A549 (cell line): ENCODE measurements at regions not wholly inside any gene's neighbourhood (a gene's known extent, or its start where the extent isn't known, plus 50 kb on each side); places are given as distances from the start of the nearest gene placed in this dataset.

Source experiments
- ATAC-seq, 2 experiments: fragments of 200-7000 bp in 1 of 2; fragments of >200 bp in 1 of 2; cut with Nextera tagmentation in 1 of 2; cut with Tn5 transposase in 1 of 2; 3 replicates each; pipeline versions ENCODE4 v1.8.0 to v1.9.1; 2018 to 2020; ENCODE audit warnings: mild to moderate bottlenecking in 1 of 2, moderate library complexity in 1 of 2
- CTCF ChIA-PET: fragments of 300-600 bp; sonication (Branson Sonifier 250); formaldehyde crosslinking; extraction: SDS; loops from one replicate; lab custom pipeline; 2021; ENCODE audit warnings: antibody characterized with exemption, inconsistent platforms; lab: Yijun Ruan, JAX
- POLR2A ChIA-PET: fragments of 350-600 bp; formaldehyde crosslinking; extraction: SDS; loops from one replicate; lab custom pipeline; 2021; ENCODE audit warnings: antibody characterized with exemption, inconsistent platforms; lab: Yijun Ruan, JAX
- DNase-seq, 2 experiments: peaks; one replicate each; pipeline versions ENCODE4 v3.0.0 to v3.0.0-alpha.2; 2011 to 2016; ENCODE audit warnings: low read depth in 1 of 2, low spot score in 1 of 2
- FAIRE-seq: peaks from 2 replicates; lab custom pipeline; 2011; peaks lifted over from hg19 to GRCh38; lab: Jason Lieb, UNC
- H3K27ac ChIP-seq, 2 experiments: fragments of >200 bp; sonication (Bioruptor Twin); formaldehyde crosslinking; 3 replicates each; pipeline ENCODE4 v1.5.1; 2016 to 2017
- H3K4me1 ChIP-seq: fragments of >200 bp; sonication (Bioruptor Twin); formaldehyde crosslinking; 3 replicates; pipeline ENCODE4 v1.6.1; 2016
- H3K4me2 ChIP-seq: fragments of >200 bp; sonication (Bioruptor Twin); formaldehyde crosslinking; 3 replicates; pipeline ENCODE4 v1.6.1; 2016
- H3K4me3 ChIP-seq: fragments of >200 bp; sonication (Bioruptor Twin); formaldehyde crosslinking; 3 replicates; pipeline ENCODE4 v1.5.1; 2016
- H3K9me3 ChIP-seq: fragments of >200 bp; sonication (Bioruptor Twin); formaldehyde crosslinking; 3 replicates; pipeline ENCODE4 v1.6.1; 2016
- BHLHE40 ChIP-seq: IDR thresholded peaks from 2 replicates; pipeline ENCODE4 v1.6.1; 2012; ENCODE audit warnings: low read depth, low read length, inconsistent platforms
- CHD4 ChIP-seq: fragments of 200-600 bp; sonication (generic); IDR thresholded peaks from 2 replicates; pipeline ENCODE4 v1.6.1; 2016; ENCODE audit warnings: antibody characterized with exemption, mild to moderate bottlenecking, borderline replicate concordance
- ESRRA ChIP-seq: fragments of 150-350 bp; IDR thresholded peaks from 2 replicates; pipeline ENCODE4 v1.6.1; 2014; ENCODE audit warnings: mild to moderate bottlenecking, low read length, borderline replicate concordance
- FOSL2 ChIP-seq, 2 experiments: fragments of 450-650 bp in 1 of 2; fragments of >200 bp in 1 of 2; sonication (Bioruptor Twin) in 1 of 2; formaldehyde crosslinking; IDR thresholded peaks; 2 replicates each; pipeline versions ENCODE4 v1.5.0 to v1.6.1; 2016 to 2020; ENCODE audit warnings: mild to moderate bottlenecking in 1 of 2, moderate library complexity in 1 of 2
- GATA3 ChIP-seq: IDR thresholded peaks from 2 replicates; pipeline ENCODE4 v1.6.1; 2012; ENCODE audit warnings: borderline replicate concordance
- HEYL ChIP-seq: fragments of 250-450 bp; sonication (Bioruptor Pico); IDR thresholded peaks from 2 replicates; pipeline ENCODE4 v1.8.0; 2021; ENCODE audit warnings: mild to moderate bottlenecking, moderate library complexity
- HOXB13 ChIP-seq: fragments of 250-450 bp; sonication (Bioruptor Pico); IDR thresholded peaks from 2 replicates; pipeline ENCODE4 v1.5.0; 2020; ENCODE audit warnings: low read depth, mild to moderate bottlenecking, moderate library complexity
- KDM5A ChIP-seq: fragments of 200-600 bp; sonication (generic); IDR thresholded peaks from 2 replicates; pipeline ENCODE4 v1.6.1; 2016; ENCODE audit warnings: antibody characterized with exemption, mild to moderate bottlenecking
- MAZ ChIP-seq: fragments of 150-350 bp; IDR thresholded peaks from 2 replicates; pipeline ENCODE4 v1.6.1; 2014; ENCODE audit warnings: antibody characterized with exemption, low read depth, low read length, borderline replicate concordance
- NR3C1 ChIP-seq: fragments of >200 bp; sonication (Bioruptor Twin); formaldehyde crosslinking; IDR thresholded peaks from 3 replicates; pipeline ENCODE4 v1.6.1; 2017
- POLR2A ChIP-seq: IDR thresholded peaks from 2 replicates; pipeline ENCODE4 v1.6.1; 2012; ENCODE audit warnings: mild to moderate bottlenecking, low read length
- RAD21 ChIP-seq, 2 experiments: fragments of >200 bp in 1 of 2; sonication (Bioruptor Twin) in 1 of 2; formaldehyde crosslinking in 1 of 2; IDR thresholded peaks in 1 of 2; conservative IDR thresholded peaks in 1 of 2; 2 replicates in 1 of 2; 3 replicates in 1 of 2; pipeline ENCODE4 v1.6.1; 2012 to 2018; ENCODE audit warnings: inconsistent platforms in 1 of 2
- RCOR1 ChIP-seq: fragments of 150-350 bp; IDR thresholded peaks from 2 replicates; pipeline ENCODE4 v1.6.1; 2014; ENCODE audit warnings: antibody characterized with exemption, low read length, low read depth
- REST ChIP-seq: fragments of 200-600 bp; sonication (generic); IDR thresholded peaks from 2 replicates; pipeline ENCODE4 v1.6.1; 2016; ENCODE audit warnings: antibody characterized with exemption, mild to moderate bottlenecking, moderate library complexity
- RFX5 ChIP-seq: fragments of 450-650 bp; IDR thresholded peaks from 2 replicates; pipeline ENCODE4 v1.7.1; 2014; ENCODE audit warnings: antibody characterized with exemption, mild to moderate bottlenecking, moderate library complexity
- RNF2 ChIP-seq: fragments of 200-600 bp; sonication (generic); IDR thresholded peaks from 2 replicates; pipeline ENCODE4 v1.6.1; 2016; ENCODE audit warnings: low read depth, mild to moderate bottlenecking, antibody characterized with exemption, moderate library complexity, borderline replicate concordance
- TP53 ChIP-seq: fragments of 250-450 bp; sonication (Bioruptor Pico); IDR thresholded peaks from 2 replicates; pipeline ENCODE4 v1.5.0; 2021; ENCODE audit warnings: mild to moderate bottlenecking, moderate library complexity
- ZNF302 ChIP-seq: fragments of 250-450 bp; sonication (Bioruptor Pico); IDR thresholded peaks from 2 replicates; pipeline ENCODE4 v1.9.0; 2021; ENCODE audit warnings: inconsistent platforms, mild to moderate bottlenecking, moderate library complexity
- WGBS: methylation state at CpG from one replicate; pipeline ENCODE4 v1.1.6; 2017; ENCODE audit errors: missing lambda C conversion rate; 5-methylcytosine and 5-hydroxymethylcytosine counted together
- TF ChIP-seq, protein P1 (sequence below): fragments of 250-450 bp; sonication (Bioruptor Pico); IDR thresholded peaks from 2 replicates; pipeline ENCODE4 v1.5.0; 2020; ENCODE audit warnings: low read depth, mild to moderate bottlenecking, moderate library complexity
- TF ChIP-seq, protein P2 (sequence below): IDR thresholded peaks from 2 replicates; pipeline ENCODE4 v1.6.1; 2012; ENCODE audit warnings: low read depth, borderline replicate concordance
- TF ChIP-seq, protein P3 (sequence below): fragments of 450-650 bp; IDR thresholded peaks from 2 replicates; pipeline ENCODE4 v1.6.1; 2014; ENCODE audit warnings: antibody characterized with exemption
- TF ChIP-seq, protein P4 (sequence below): IDR thresholded peaks from 2 replicates; pipeline ENCODE4 v1.6.1; 2012
- TF ChIP-seq, protein P5 (sequence below): fragments of 150-350 bp; IDR thresholded peaks from 2 replicates; pipeline ENCODE4 v1.6.1; 2014; ENCODE audit warnings: low read depth, mild to moderate bottlenecking, low read length

- H3K9me3 ChIP-seq: no peaks in the 10 kb centered on the region
- ATAC-seq (no peak), FAIRE-seq (no peak), DNase-seq (no peak)
- POLR2A ChIA-PET: no interaction called here
- no peak overlapping the region for H3K4me2 ChIP-seq
- WGBS: 7% methylated on average over 4 of the region's 4 CpGs
- TF ChIP-seq REST: no peak
- no peak for TF ChIP-seq RFX5
- TF ChIP-seq ZNF302 (CRISPR knock-in tag): no peak
- TF ChIP-seq, protein P1, sequence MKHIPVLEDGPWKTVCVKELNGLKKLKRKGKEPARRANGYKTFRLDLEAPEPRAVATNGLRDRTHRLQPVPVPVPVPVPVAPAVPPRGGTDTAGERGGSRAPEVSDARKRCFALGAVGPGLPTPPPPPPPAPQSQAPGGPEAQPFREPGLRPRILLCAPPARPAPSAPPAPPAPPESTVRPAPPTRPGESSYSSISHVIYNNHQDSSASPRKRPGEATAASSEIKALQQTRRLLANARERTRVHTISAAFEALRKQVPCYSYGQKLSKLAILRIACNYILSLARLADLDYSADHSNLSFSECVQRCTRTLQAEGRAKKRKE (CRISPR knock-in tag): no peak
- no peak for TF ChIP-seq KDM5A
- TF ChIP-seq BHLHE40: no peak
- TF ChIP-seq, protein P2, sequence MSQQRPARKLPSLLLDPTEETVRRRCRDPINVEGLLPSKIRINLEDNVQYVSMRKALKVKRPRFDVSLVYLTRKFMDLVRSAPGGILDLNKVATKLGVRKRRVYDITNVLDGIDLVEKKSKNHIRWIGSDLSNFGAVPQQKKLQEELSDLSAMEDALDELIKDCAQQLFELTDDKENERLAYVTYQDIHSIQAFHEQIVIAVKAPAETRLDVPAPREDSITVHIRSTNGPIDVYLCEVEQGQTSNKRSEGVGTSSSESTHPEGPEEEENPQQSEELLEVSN: no peak
- no peak for TF ChIP-seq RNF2
- no peak for TF ChIP-seq RCOR1
- TF ChIP-seq, protein P3, sequence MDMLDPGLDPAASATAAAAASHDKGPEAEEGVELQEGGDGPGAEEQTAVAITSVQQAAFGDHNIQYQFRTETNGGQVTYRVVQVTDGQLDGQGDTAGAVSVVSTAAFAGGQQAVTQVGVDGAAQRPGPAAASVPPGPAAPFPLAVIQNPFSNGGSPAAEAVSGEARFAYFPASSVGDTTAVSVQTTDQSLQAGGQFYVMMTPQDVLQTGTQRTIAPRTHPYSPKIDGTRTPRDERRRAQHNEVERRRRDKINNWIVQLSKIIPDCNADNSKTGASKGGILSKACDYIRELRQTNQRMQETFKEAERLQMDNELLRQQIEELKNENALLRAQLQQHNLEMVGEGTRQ: no peak
- no peak for TF ChIP-seq HOXB13 (CRISPR knock-in tag)
- TF ChIP-seq, all 56 proteins: peak for 0
- CTCF ChIA-PET: no interaction called here
- H3K27ac ChIP-seq: no peak overlapping the region
- no peaks in the 10 kb centered on the region for H3K4me1 ChIP-seq
- H3K4me3 ChIP-seq: no peak overlapping the region
These were observed 311.4 kb downstream of the HACE1 start for GRCh38 chr6:104548297-104548696.

GRCh38 chr6:104541411-104541810 is 318.3 kb downstream of the HACE1 start:
- TF ChIP-seq, protein P2: no peak
- TF ChIP-seq RAD21 (conservative IDR thresholded peaks at IDR 0.05 in 1 of 2, IDR thresholded peaks at IDR 0.05 in 1 of 2) (no peak), POLR2A (no peak), MAZ (no peak), CHD4 (no peak), ESRRA (no peak), NR3C1 (no peak), TP53 (CRISPR knock-in tag) (no peak), BHLHE40 (no peak), HEYL (no peak), RFX5 (no peak), GATA3 (no peak), FOSL2 (IDR thresholded peaks at IDR 0.05) (no peak), FOSL2 (CRISPR knock-in tag; IDR thresholded peaks at IDR 0.05) (no peak)
- TF ChIP-seq, protein P4, sequence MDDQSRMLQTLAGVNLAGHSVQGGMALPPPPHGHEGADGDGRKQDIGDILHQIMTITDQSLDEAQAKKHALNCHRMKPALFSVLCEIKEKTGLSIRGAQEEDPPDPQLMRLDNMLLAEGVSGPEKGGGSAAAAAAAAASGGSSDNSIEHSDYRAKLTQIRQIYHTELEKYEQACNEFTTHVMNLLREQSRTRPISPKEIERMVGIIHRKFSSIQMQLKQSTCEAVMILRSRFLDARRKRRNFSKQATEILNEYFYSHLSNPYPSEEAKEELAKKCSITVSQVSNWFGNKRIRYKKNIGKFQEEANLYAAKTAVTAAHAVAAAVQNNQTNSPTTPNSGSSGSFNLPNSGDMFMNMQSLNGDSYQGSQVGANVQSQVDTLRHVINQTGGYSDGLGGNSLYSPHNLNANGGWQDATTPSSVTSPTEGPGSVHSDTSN: no peak
- TF ChIP-seq, protein P1 (CRISPR knock-in tag): no peak
- TF ChIP-seq, protein P3: no peak
- TF ChIP-seq, protein P5, sequence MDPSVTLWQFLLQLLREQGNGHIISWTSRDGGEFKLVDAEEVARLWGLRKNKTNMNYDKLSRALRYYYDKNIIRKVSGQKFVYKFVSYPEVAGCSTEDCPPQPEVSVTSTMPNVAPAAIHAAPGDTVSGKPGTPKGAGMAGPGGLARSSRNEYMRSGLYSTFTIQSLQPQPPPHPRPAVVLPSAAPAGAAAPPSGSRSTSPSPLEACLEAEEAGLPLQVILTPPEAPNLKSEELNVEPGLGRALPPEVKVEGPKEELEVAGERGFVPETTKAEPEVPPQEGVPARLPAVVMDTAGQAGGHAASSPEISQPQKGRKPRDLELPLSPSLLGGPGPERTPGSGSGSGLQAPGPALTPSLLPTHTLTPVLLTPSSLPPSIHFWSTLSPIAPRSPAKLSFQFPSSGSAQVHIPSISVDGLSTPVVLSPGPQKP: no peak
- FAIRE-seq (no peak), DNase-seq (no peak), ATAC-seq (no peak)
- Histone ChIP-seq H3K4me1 (no peaks in the 10 kb centered on the region), H3K9me3 (no peaks in the 10 kb centered on the region), H3K4me3 (no peak overlapping the region), H3K4me2 (no peak overlapping the region), H3K27ac (no peak overlapping the region)
- ChIA-PET CTCF (interaction anchor here (8.6 kb wide), 1 partner anchor 15 kb away, joined by 34 read pairs; no protein-coding TSS in a partner anchor), POLR2A (no interaction called here)
- 97% methylated on average over 1 of the region's 1 CpG for WGBS
